ENCODE measurements at regions not wholly inside any gene's neighbourhood (a gene's known extent, or its start where the extent isn't known, plus 50 kb on each side); places are given as distances from the start of the nearest gene placed in this dataset.

DNA sequence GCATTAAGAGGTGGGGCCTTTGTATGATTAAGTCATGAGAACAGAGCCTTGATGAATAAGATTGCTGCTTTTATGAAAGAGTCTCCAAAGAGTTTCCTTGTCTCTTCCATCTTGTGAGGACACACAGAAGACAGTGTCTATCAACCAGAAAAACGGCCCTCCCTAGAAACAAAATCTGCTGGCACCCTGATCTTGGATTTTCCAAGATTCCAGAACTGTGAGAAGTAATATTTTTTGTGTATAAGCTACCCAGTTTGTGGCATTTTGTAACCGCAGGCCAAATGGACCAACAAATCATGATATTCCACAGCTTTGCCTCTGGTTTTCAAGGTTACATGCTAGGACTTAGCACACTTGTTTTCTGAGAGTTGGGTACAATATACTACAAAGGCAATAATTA is 687.8 kb downstream of the TDRD15 start:
- TF ChIP-seq POLR2A (IDR thresholded peaks at IDR 0.05) = no peak
- TF ChIP-seq, protein P1, sequence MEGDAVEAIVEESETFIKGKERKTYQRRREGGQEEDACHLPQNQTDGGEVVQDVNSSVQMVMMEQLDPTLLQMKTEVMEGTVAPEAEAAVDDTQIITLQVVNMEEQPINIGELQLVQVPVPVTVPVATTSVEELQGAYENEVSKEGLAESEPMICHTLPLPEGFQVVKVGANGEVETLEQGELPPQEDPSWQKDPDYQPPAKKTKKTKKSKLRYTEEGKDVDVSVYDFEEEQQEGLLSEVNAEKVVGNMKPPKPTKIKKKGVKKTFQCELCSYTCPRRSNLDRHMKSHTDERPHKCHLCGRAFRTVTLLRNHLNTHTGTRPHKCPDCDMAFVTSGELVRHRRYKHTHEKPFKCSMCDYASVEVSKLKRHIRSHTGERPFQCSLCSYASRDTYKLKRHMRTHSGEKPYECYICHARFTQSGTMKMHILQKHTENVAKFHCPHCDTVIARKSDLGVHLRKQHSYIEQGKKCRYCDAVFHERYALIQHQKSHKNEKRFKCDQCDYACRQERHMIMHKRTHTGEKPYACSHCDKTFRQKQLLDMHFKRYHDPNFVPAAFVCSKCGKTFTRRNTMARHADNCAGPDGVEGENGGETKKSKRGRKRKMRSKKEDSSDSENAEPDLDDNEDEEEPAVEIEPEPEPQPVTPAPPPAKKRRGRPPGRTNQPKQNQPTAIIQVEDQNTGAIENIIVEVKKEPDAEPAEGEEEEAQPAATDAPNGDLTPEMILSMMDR (IDR thresholded peaks at IDR 0.05 in 4 of 5, conservative IDR thresholded peaks at IDR 0.05 in 1 of 5) = no peak

Data from gastrocnemius medialis (tissue), 4 donors.